ENCODE measurements at regions not wholly inside any gene's neighbourhood (a gene's known extent, or its start where the extent isn't known, plus 50 kb on each side); places are given as distances from the start of the nearest gene placed in this dataset.
A peak's percentile ranks its signal among the peaks of the same experiment; 100 is the strongest.

GRCh38 chr1:106534612-106535011 lies 521.9 kb upstream of the PRMT6 start:
- DNase-seq (ENCODE audit: low read depth) = peak; percentile 2
- TF ChIP-seq CTCF (IDR thresholded peaks at IDR 0.05; ENCODE audit: insufficient read depth, low read length) = peak; percentile 31
- H3K4me3 ChIP-seq (ENCODE audit: low read depth, low read length) = no peak overlapping the region

GRCh38 chr1:106536741-106537140 lies 519.7 kb upstream of the PRMT6 start:
- no peak for TF ChIP-seq CTCF (IDR thresholded peaks at IDR 0.05; ENCODE audit: insufficient read depth, low read length)
- peak; percentile 45 for DNase-seq (ENCODE audit: low read depth)
- no peak overlapping the region for H3K4me3 ChIP-seq (ENCODE audit: low read depth, low read length)

- TF ChIP-seq CTCF (IDR thresholded peaks at IDR 0.05; ENCODE audit: insufficient read depth, low read length) = no peak
- no peak for DNase-seq (ENCODE audit: low read depth)
- H3K4me3 ChIP-seq (ENCODE audit: low read depth, low read length) = no peak overlapping the region
These were observed 507.7 kb upstream of the PRMT6 start for GRCh38 chr1:106548726-106549125.

GRCh38 chr1:106554294-106554693 lies 502.2 kb upstream of the PRMT6 start:
- DNase-seq (ENCODE audit: low read depth) = no peak
- no peak for TF ChIP-seq CTCF (IDR thresholded peaks at IDR 0.05; ENCODE audit: insufficient read depth, low read length)
- H3K4me3 ChIP-seq (ENCODE audit: low read depth, low read length) = no peak overlapping the region

- H3K4me3 ChIP-seq (ENCODE audit: low read depth, low read length) = no peak overlapping the region
- DNase-seq (ENCODE audit: low read depth) = no peak
- no peak for TF ChIP-seq CTCF (IDR thresholded peaks at IDR 0.05; ENCODE audit: insufficient read depth, low read length)
These were observed 500.9 kb upstream of the PRMT6 start for GRCh38 chr1:106555571-106555970.

GRCh38 chr1:106564192-106564591 lies 492.3 kb upstream of the PRMT6 start:
- no peak for DNase-seq (ENCODE audit: low read depth)
- no peak overlapping the region for H3K4me3 ChIP-seq (ENCODE audit: low read depth, low read length)
- no peak for TF ChIP-seq CTCF (IDR thresholded peaks at IDR 0.05; ENCODE audit: insufficient read depth, low read length)

GRCh38 chr1:106568201-106568974 lies 488.1 kb upstream of the PRMT6 start:
- no peak for TF ChIP-seq CTCF (IDR thresholded peaks at IDR 0.05; ENCODE audit: insufficient read depth, low read length)
- no peak for DNase-seq (ENCODE audit: low read depth)
- no peak overlapping the region for H3K4me3 ChIP-seq (ENCODE audit: low read depth, low read length)

Data from fibroblast of the aortic adventitia (primary cell).